IMR-90 (cell line): ENCODE measurements at regions not wholly inside any gene's neighbourhood (a gene's known extent, or its start where the extent isn't known, plus 50 kb on each side); places are given as distances from the start of the nearest gene placed in this dataset.

ENCODE experiments used
- ATAC-seq: fragments of 200-7000 bp; cut with Tn5 transposase; 2 replicates; pipeline ENCODE4 v1.9.1; 2020; ENCODE audit warnings: low read depth, mild to moderate bottlenecking, moderate library complexity
- BruUV-seq: library from RNA; stranded (reverse); fragments of 400-500 nt; replicated peaks from 2 replicates; lab custom pipeline; 2021; lab: Mats Ljungman, UMichigan
- CTCF ChIA-PET: fragments of 300-600 bp; formaldehyde crosslinking; extraction: SDS; loops from one replicate; lab custom pipeline; 2021; ENCODE audit warnings: antibody characterized with exemption; lab: Yijun Ruan, JAX
- POLR2A ChIA-PET: fragments of 300-600 bp; sonication (Branson Sonifier 250); formaldehyde crosslinking; loops from one replicate; lab custom pipeline; 2022; ENCODE audit warnings: antibody characterized with exemption; ENCODE audit not compliant: unreplicated experiment; lab: Charles Lee
- DNase-seq: peaks from one replicate; pipeline ENCODE4 v3.0.0; 2013
- H2AFZ ChIP-seq: replicated peaks from 2 replicates; pipeline ENCODE3; 2013; ENCODE audit warnings: low read length, mild to moderate bottlenecking; ENCODE audit not compliant: poor library complexity
- H2AK5ac ChIP-seq: 2 replicates; pipeline ENCODE4 v1.6.1; 2013; ENCODE audit warnings: low read depth, low read length, inconsistent platforms
- H2AK9ac ChIP-seq: replicated peaks from 2 replicates; pipeline ENCODE3; 2013; ENCODE audit warnings: mild to moderate bottlenecking, low read depth, low read length, moderate library complexity; ENCODE audit not compliant: poor library complexity
- H2BK120ac ChIP-seq: 2 replicates; pipeline ENCODE4 v1.6.1; 2013; ENCODE audit warnings: low read depth, low read length, inconsistent platforms
- H2BK15ac ChIP-seq: 3 replicates; pipeline ENCODE4 v1.6.1; 2013; ENCODE audit warnings: low read depth, low read length, inconsistent platforms
- H2BK20ac ChIP-seq: 2 replicates; pipeline ENCODE4 v1.6.1; 2013; ENCODE audit warnings: low read depth, mild to moderate bottlenecking, inconsistent platforms, low read length, moderate library complexity
- H2BK5ac ChIP-seq: 2 replicates; pipeline ENCODE4 v1.6.1; 2013; ENCODE audit warnings: mild to moderate bottlenecking, low read depth, low read length, inconsistent platforms; ENCODE audit not compliant: poor library complexity, severe bottlenecking
- H3K14ac ChIP-seq: replicated peaks from 2 replicates; pipeline ENCODE4 v1.6.1; 2013; ENCODE audit warnings: low read depth, low read length, inconsistent platforms
- H3K18ac ChIP-seq: 2 replicates; pipeline ENCODE4 v1.6.1; 2013; ENCODE audit warnings: low read depth, low read length, control low read depth
- H3K23ac ChIP-seq: 2 replicates; pipeline ENCODE4 v1.6.1; 2013; ENCODE audit warnings: low read depth, low read length, inconsistent platforms
- H3K27ac ChIP-seq: 2 replicates; pipeline ENCODE4 v1.5.1; 2013; ENCODE audit warnings: mild to moderate bottlenecking, control low read depth, low read length; ENCODE audit not compliant: insufficient read depth
- H3K27me3 ChIP-seq: 2 replicates; pipeline ENCODE4 v1.6.1; 2013; ENCODE audit warnings: low read length; ENCODE audit not compliant: control insufficient read depth, insufficient read depth
- H3K36me3 ChIP-seq: 2 replicates; pipeline ENCODE4 v1.6.1; 2013; ENCODE audit warnings: low read length, mixed read lengths; ENCODE audit not compliant: control insufficient read depth, insufficient read depth
- H3K4ac ChIP-seq: 2 replicates; pipeline ENCODE4 v1.6.1; 2013; ENCODE audit warnings: low read depth, low read length, inconsistent platforms
- H3K4me1 ChIP-seq: 2 replicates; pipeline ENCODE4 v1.6.1; 2013; ENCODE audit warnings: low read length, mixed read lengths; ENCODE audit not compliant: control insufficient read depth, insufficient read depth
- H3K4me2 ChIP-seq: 2 replicates; pipeline ENCODE4 v1.6.1; 2013; ENCODE audit warnings: low read depth, mild to moderate bottlenecking, control low read depth, low read length, moderate library complexity
- H3K4me3 ChIP-seq: 2 replicates; pipeline ENCODE4 v1.5.1; 2013; ENCODE audit warnings: low read depth, mild to moderate bottlenecking, control low read depth, low read length, moderate library complexity; ENCODE audit not compliant: insufficient read depth
- H3K56ac ChIP-seq: 2 replicates; pipeline ENCODE4 v1.6.1; 2013; ENCODE audit warnings: low read length, inconsistent platforms; ENCODE audit not compliant: insufficient read depth; ENCODE audit errors: extremely low read depth
- H3K79me1 ChIP-seq, 2 experiments: 2 replicates each; pipeline ENCODE4 v1.6.1; 2013; ENCODE audit warnings: low read length in 2 of 2, inconsistent platforms in 1 of 2, low read depth in 1 of 2
- H3K9ac ChIP-seq: 2 replicates; pipeline ENCODE4 v1.6.1; 2013; ENCODE audit warnings: low read depth, low read length, control low read depth
- H3K9me1 ChIP-seq: 2 replicates; pipeline ENCODE4 v1.6.1; 2013; ENCODE audit warnings: low read length, inconsistent platforms; ENCODE audit not compliant: insufficient read depth
- H3K9me3 ChIP-seq: 2 replicates; pipeline ENCODE4 v1.6.1; 2013; ENCODE audit warnings: low read length; ENCODE audit not compliant: control insufficient read depth, insufficient read depth
- H4K20me1 ChIP-seq: 2 replicates; pipeline ENCODE4 v1.6.1; 2013; ENCODE audit warnings: low read length, inconsistent platforms; ENCODE audit not compliant: insufficient read depth
- H4K5ac ChIP-seq: 2 replicates; pipeline ENCODE4 v1.6.1; 2013; ENCODE audit warnings: mild to moderate bottlenecking, low read depth, low read length, control low read depth
- H4K8ac ChIP-seq, 2 experiments: 2 replicates each; pipeline ENCODE4 v1.6.1; 2013; ENCODE audit warnings: low read depth in 2 of 2, low read length in 2 of 2, control low read depth in 1 of 2, inconsistent platforms in 1 of 2
- H4K91ac ChIP-seq: 2 replicates; pipeline ENCODE4 v1.6.1; 2013; ENCODE audit warnings: low read depth, low read length, inconsistent platforms; ENCODE audit not compliant: insufficient read depth
- BHLHE40 ChIP-seq: fragments of 150-350 bp; IDR thresholded peaks from 2 replicates; pipeline ENCODE4 v1.6.1; 2016; ENCODE audit warnings: mild to moderate bottlenecking, low read depth, low read length
- CEBPB ChIP-seq: IDR thresholded peaks from 2 replicates; pipeline ENCODE4 v1.6.1; 2012; ENCODE audit warnings: low read depth, low read length, improper control_type of control experiment
- CHD1 ChIP-seq: IDR thresholded peaks from 2 replicates; pipeline ENCODE4 v1.6.1; 2012; ENCODE audit warnings: low read depth, low read length, improper control_type of control experiment
- MAFK ChIP-seq: IDR thresholded peaks from 2 replicates; pipeline ENCODE4 v1.6.1; 2012; ENCODE audit warnings: low read depth, low read length, improper control_type of control experiment
- MAZ ChIP-seq: IDR thresholded peaks from 2 replicates; pipeline ENCODE4 v1.6.1; 2012; ENCODE audit warnings: low read depth, mild to moderate bottlenecking, low read length, improper control_type of control experiment, moderate library complexity, borderline replicate concordance
- MXI1 ChIP-seq: IDR thresholded peaks from 2 replicates; pipeline ENCODE4 v1.6.1; 2012; ENCODE audit warnings: low read depth, mild to moderate bottlenecking, low read length, moderate library complexity, borderline replicate concordance
- NFE2L2 ChIP-seq: fragments of 150-350 bp; IDR thresholded peaks from 2 replicates; pipeline ENCODE4 v1.6.1; 2016; ENCODE audit warnings: low read depth, mild to moderate bottlenecking, low read length
- POLR2A ChIP-seq: IDR thresholded peaks from 2 replicates; pipeline ENCODE4 v1.6.1; 2012; ENCODE audit warnings: mild to moderate bottlenecking, low read depth, low read length
- RAD21 ChIP-seq: IDR thresholded peaks from 2 replicates; pipeline ENCODE4 v1.6.1; 2012; ENCODE audit warnings: low read length, improper control_type of control experiment
- RCOR1 ChIP-seq: IDR thresholded peaks from 2 replicates; pipeline ENCODE4 v1.6.1; 2012; ENCODE audit warnings: mild to moderate bottlenecking, low read length, improper control_type of control experiment; ENCODE audit not compliant: insufficient replicate concordance
- RFX5 ChIP-seq: IDR thresholded peaks from 2 replicates; pipeline ENCODE4 v1.8.0; 2012; ENCODE audit warnings: low read depth, mild to moderate bottlenecking, low read length, moderate library complexity
- SMC3 ChIP-seq: fragments of 150-350 bp; IDR thresholded peaks from 2 replicates; pipeline ENCODE4 v1.6.1; 2016; ENCODE audit warnings: low read depth, mild to moderate bottlenecking, antibody characterized with exemption, low read length, moderate library complexity
- WGBS, 2 experiments: methylation state at CpG; one replicate each; pipeline versions ENCODE4 v1.1.5 to v1.1.7; 2013; ENCODE audit warnings: missing lambda C conversion rate in 2 of 2; ENCODE audit not compliant: insufficient read length in 1 of 2; ENCODE audit errors: extremely low coverage in 2 of 2; 5-methylcytosine and 5-hydroxymethylcytosine counted together
- dilution Hi-C: fragments of 300-500 bp; cut with HindIII; formaldehyde crosslinking; loops from one replicate; pipeline ENCODE4 v1.14.3; 2018; ENCODE audit warnings: low sequenced_read_pairs; ENCODE audit not compliant: unreplicated experiment
- in situ Hi-C: fragments of 300-500 bp; cut with MboI; formaldehyde crosslinking; loops from 3 replicates; pipeline ENCODE4 v1.14.3; 2019; ENCODE audit warnings: low sequenced_read_pairs, inconsistent platforms, mixed read lengths
- intact Hi-C: fragments of 100-400 bp; cut with micrococcal nuclease; formaldehyde crosslinking; loops from 2 replicates; pipeline ENCODE4 v1.10.0; 2022
- TF ChIP-seq, protein P1 (sequence below): fragments of 150-350 bp; IDR thresholded peaks from 2 replicates; pipeline ENCODE4 v1.6.1; 2016; ENCODE audit warnings: low read depth, mild to moderate bottlenecking, low read length, moderate library complexity, borderline replicate concordance
- TF ChIP-seq, protein P2 (sequence below): conservative IDR thresholded peaks from 2 replicates; pipeline ENCODE4 v1.5.1; 2012; ENCODE audit warnings: mild to moderate bottlenecking, low read depth, low read length, improper control_type of control experiment
- TF ChIP-seq, protein P3 (sequence below): fragments of 150-350 bp; IDR thresholded peaks from 2 replicates; pipeline ENCODE4 v1.6.1; 2017; ENCODE audit warnings: mild to moderate bottlenecking, antibody characterized with exemption, low read length, low read depth

DNA sequence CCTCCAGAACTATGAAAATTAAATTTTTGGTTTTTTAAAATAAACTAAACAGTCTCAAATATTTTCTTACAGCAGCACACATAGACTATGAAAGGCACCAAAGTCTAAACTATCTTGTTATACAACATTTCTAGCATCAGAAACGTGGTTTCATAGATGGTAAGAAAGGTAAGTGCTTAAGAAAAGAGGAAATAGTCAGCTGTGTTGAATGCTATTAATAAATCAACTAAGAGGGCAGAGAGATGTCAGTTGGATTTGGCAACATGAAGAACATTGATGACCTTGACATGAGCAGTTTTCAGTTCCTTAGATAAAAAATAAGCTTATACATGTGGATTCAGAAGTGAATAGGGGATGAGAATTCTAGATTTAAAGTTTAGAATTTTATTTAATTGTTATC lies 113.6 kb downstream of the RFX6 start:
- no peak overlapping the region for H3K4ac ChIP-seq
- no peak for DNase-seq
- ChIA-PET POLR2A (no interaction called here), CTCF (no interaction called here)
- no peak overlapping the region for H2BK20ac ChIP-seq
- H3K18ac ChIP-seq: no peak overlapping the region
- no peak overlapping the region for H3K27ac ChIP-seq
- H4K5ac ChIP-seq: no peak overlapping the region
- H3K27me3 ChIP-seq: no peaks in the 10 kb centered on the region
- H3K4me1 ChIP-seq: no peaks in the 10 kb centered on the region
- no peaks in the 10 kb centered on the region for H3K9me3 ChIP-seq
- H3K14ac ChIP-seq: no peak overlapping the region
- no peaks in the 10 kb centered on the region for H4K20me1 ChIP-seq
- intact Hi-C loops (no loop called here), in situ Hi-C loops (no loop called here), dilution Hi-C loops (no loop called here)
- no peaks in the 10 kb centered on the region for H3K79me1 ChIP-seq
- H2BK120ac ChIP-seq: no peak overlapping the region
- H2AK9ac ChIP-seq: no peak overlapping the region
- H2AFZ ChIP-seq: no peak overlapping the region
- H3K36me3 ChIP-seq: no peaks in the 10 kb centered on the region
- H3K56ac ChIP-seq: no peak overlapping the region
- no peak overlapping the region for H4K8ac ChIP-seq
- no peak overlapping the region for H3K4me3 ChIP-seq
- no peak overlapping the region for H3K9ac ChIP-seq
- H2AK5ac ChIP-seq: no peak overlapping the region
- H3K23ac ChIP-seq: no peak overlapping the region
- no peaks in the 10 kb centered on the region for H3K9me1 ChIP-seq
- no CpG with 5 or more reads among the region's 1 CpG for WGBS, 2 experiments
- TF ChIP-seq BHLHE40: no peak
- TF ChIP-seq MAFK: no peak
- TF ChIP-seq MXI1: no peak
- TF ChIP-seq RAD21: no peak
- TF ChIP-seq, protein P1, sequence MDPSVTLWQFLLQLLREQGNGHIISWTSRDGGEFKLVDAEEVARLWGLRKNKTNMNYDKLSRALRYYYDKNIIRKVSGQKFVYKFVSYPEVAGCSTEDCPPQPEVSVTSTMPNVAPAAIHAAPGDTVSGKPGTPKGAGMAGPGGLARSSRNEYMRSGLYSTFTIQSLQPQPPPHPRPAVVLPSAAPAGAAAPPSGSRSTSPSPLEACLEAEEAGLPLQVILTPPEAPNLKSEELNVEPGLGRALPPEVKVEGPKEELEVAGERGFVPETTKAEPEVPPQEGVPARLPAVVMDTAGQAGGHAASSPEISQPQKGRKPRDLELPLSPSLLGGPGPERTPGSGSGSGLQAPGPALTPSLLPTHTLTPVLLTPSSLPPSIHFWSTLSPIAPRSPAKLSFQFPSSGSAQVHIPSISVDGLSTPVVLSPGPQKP: no peak
- TF ChIP-seq CHD1: no peak
- TF ChIP-seq MAZ: no peak
- no peak for TF ChIP-seq SMC3
- no peak for TF ChIP-seq NFE2L2
- no peak for TF ChIP-seq RFX5
- TF ChIP-seq POLR2A: no peak
- TF ChIP-seq RCOR1: no peak
- no peak for TF ChIP-seq CEBPB
- TF ChIP-seq, protein P2, sequence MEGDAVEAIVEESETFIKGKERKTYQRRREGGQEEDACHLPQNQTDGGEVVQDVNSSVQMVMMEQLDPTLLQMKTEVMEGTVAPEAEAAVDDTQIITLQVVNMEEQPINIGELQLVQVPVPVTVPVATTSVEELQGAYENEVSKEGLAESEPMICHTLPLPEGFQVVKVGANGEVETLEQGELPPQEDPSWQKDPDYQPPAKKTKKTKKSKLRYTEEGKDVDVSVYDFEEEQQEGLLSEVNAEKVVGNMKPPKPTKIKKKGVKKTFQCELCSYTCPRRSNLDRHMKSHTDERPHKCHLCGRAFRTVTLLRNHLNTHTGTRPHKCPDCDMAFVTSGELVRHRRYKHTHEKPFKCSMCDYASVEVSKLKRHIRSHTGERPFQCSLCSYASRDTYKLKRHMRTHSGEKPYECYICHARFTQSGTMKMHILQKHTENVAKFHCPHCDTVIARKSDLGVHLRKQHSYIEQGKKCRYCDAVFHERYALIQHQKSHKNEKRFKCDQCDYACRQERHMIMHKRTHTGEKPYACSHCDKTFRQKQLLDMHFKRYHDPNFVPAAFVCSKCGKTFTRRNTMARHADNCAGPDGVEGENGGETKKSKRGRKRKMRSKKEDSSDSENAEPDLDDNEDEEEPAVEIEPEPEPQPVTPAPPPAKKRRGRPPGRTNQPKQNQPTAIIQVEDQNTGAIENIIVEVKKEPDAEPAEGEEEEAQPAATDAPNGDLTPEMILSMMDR: no peak
- TF ChIP-seq, protein P3, sequence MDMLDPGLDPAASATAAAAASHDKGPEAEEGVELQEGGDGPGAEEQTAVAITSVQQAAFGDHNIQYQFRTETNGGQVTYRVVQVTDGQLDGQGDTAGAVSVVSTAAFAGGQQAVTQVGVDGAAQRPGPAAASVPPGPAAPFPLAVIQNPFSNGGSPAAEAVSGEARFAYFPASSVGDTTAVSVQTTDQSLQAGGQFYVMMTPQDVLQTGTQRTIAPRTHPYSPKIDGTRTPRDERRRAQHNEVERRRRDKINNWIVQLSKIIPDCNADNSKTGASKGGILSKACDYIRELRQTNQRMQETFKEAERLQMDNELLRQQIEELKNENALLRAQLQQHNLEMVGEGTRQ: no peak
- no peak overlapping the region for H3K4me2 ChIP-seq
- ATAC-seq: no peak
- no peak overlapping the region for H4K91ac ChIP-seq
- no peak overlapping the region for H2BK5ac ChIP-seq
- BruUV-seq: no TSS peak
- H2BK15ac ChIP-seq: no peak overlapping the region
